ENCODE measurements at regions not wholly inside any gene's neighbourhood (a gene's known extent, or its start where the extent isn't known, plus 50 kb on each side); places are given as distances from the start of the nearest gene placed in this dataset.

GRCh38 chr13:67630640-67631039 lies 400.5 kb upstream of the PCDH9 start:
- TF ChIP-seq POLR2A (IDR thresholded peaks at IDR 0.05) = no peak
- TF ChIP-seq, protein P1, sequence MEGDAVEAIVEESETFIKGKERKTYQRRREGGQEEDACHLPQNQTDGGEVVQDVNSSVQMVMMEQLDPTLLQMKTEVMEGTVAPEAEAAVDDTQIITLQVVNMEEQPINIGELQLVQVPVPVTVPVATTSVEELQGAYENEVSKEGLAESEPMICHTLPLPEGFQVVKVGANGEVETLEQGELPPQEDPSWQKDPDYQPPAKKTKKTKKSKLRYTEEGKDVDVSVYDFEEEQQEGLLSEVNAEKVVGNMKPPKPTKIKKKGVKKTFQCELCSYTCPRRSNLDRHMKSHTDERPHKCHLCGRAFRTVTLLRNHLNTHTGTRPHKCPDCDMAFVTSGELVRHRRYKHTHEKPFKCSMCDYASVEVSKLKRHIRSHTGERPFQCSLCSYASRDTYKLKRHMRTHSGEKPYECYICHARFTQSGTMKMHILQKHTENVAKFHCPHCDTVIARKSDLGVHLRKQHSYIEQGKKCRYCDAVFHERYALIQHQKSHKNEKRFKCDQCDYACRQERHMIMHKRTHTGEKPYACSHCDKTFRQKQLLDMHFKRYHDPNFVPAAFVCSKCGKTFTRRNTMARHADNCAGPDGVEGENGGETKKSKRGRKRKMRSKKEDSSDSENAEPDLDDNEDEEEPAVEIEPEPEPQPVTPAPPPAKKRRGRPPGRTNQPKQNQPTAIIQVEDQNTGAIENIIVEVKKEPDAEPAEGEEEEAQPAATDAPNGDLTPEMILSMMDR (IDR thresholded peaks at IDR 0.05) = no peak

Data from lower leg skin (tissue), 3 donors.